HG03135 (cell line): ENCODE measurements at regions not wholly inside any gene's neighbourhood (a gene's known extent, or its start where the extent isn't known, plus 50 kb on each side); places are given as distances from the start of the nearest gene placed in this dataset.

Experiments
- ATAC-seq: cut with Tn5 transposase; IDR thresholded peaks from one replicate; pipeline ENCODE4 v1.9.1; 2021; ENCODE audit warnings: mild to moderate bottlenecking, moderate library complexity; ENCODE audit not compliant: unreplicated experiment

DNA sequence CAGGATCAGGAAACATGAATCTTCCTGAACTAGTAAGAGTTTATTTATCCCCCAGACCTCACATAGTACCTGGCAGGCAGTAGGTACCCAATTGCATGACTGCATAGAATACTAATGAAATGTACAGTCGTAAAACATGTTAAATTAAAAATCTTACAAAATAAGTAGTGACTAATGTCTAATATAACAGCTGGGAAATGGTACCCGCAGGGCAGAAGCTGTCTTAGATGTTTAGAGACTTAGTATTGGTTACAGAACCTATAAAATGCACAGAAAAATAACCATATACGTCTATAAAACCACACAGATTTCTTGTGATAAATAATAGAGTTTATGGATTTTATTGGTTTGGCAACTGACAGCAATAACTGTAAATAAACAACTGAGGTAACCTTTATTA, 139.1 kb upstream of the GMDS start:
- ATAC-seq = no peak

GRCh38 chr6:2381872-2382661, 136.7 kb upstream of the GMDS start:
- no peak for ATAC-seq

DNA sequence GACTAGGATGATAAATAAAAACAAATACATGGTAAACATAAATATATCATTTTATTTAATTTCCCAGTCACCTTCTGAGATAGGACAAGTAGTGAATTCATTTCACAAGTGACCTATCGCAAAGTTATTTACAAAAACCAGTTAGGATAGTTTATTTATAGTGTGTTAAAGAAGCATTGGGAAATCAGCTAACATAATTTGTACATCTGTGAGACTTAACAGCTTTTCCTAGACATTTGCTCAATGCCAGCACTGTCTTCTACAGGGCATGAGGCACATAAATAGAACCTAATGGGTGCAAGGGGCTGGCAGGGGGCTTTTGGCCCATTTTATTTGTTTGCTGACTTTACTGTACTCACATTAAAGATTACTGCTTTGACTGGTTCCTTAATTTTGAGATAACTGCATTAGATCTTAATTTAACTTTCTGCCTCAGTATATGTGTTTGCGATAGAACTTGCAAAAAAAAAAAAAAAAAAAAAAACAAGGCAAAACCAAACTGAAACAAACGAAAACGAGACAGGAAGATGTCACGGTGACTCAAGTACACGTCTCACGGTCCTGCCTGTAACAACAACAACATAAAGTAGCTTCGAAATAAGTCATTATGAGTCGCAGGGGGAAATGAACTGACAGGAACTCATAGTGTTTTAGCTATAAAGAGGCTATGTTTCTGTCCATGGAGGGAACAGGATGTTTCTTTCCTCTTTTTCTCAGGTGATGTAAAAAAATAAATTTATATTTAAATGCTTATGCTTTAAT, 133.7 kb upstream of the GMDS start:
- ATAC-seq = no peak

DNA sequence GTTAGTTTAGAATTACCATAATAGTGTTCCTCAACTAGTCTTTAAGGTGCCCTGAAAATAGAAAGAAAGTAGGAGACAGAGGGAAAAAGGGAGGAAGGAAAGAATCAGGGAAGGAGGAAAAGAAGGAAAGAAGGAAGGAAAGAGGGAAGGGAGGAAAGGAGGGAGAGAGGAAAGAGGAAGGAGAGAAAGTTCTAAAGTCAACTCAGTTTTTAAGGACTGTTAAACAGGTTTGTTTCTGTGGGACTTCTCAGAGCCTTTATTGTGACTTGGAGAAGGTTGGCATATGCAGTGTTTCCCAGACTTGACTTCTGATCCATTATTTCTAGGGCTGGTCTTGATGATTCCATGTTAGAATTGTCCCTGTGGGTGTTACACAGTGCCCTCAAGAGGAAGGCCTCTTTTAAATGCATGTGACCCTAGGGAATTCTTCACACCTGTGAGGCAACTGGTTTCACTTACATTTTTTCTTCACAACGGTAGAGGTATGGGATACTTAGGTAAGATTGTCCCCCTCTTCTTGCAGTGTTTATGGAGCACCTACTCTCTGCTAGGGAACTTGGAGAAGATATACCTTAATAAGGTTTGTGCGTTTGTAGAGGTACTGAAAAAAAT, 132.7 kb upstream of the GMDS start:
- ATAC-seq = no peak

GRCh38 chr6:2376429-2377355, 131.3 kb upstream of the GMDS start:
- no peak for ATAC-seq

DNA sequence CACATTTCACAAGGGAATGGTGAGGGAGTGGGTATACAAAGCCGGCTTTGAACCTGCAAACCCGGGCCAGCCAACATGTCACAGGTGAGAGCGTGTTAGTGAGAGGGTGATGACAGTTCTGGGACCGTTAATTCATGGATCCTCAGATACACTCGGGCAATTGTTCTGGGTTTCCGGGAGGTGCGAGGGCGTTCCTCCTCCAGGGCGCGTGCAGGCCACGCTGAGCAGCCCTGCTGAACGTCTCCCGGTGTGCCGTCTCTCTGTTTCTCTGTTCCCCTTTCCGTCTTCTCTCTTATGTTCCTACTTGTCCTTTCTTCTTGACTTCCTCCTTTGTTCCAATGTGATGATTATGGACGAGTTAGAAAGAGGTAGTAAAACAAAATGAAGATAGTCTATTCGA, 130.0 kb upstream of the GMDS start:
- ATAC-seq = no peak

DNA sequence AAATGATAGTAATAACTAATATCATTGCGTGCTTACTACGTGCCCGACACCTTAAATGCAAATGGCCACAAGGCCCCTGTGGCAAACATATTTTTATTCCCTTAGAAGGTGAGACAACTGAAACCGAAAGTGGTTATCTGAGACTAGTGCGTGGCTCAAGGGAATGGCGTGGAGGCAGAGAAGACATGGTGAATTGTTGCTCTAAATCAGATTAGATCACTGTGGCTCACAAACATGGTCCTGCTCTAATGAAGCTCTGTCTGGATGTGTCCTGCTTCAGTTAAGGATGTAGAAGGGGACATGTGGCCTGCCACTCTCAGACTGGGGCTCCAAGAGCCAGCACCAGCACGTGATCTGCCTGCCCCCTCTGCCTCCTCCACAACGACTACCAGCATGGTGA, 124.2 kb upstream of the GMDS start:
- no peak for ATAC-seq

DNA sequence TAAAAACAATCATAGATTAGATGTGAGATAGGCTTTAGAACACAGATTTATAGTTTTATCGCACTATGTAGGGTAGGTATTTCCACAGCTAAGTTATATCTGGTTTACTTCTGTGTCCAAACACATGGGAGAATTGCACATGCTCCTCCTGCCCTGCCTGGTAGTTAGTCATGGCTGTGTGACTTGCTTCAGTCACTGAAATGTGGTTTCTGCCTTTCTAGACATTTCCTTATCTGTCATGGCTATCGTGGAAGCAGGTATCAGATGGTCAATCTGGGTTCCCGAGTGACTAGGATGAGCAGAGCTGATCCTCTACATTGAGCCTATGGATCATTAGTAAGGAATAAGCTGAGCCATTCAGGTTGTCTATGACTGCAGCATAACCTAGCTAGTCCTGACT, 117.8 kb upstream of the GMDS start:
- no peak for ATAC-seq

DNA sequence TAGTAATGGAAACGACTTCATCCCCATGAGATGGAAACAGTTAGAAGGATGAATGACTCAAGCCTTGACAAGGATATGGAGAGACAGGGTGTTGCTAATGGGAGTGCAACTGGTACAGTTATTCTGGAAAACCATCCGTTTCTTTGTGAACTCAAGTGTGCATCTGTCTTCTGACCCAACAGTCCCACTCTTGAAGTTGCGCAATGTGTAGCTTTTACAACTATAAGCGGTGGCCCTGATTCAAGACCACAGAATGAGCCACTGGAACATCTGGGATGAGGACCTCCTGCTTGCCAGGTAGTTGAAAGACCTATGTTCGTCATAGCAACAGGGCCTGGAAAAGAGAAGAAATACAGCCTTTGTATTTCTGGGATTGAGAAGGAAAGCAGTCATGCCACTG, 115.8 kb upstream of the GMDS start:
- no peak for ATAC-seq

- ATAC-seq = no peak
These were observed 115.3 kb upstream of the GMDS start for GRCh38 chr6:2360716-2361115.

- no peak for ATAC-seq
These were observed 114.7 kb upstream of the GMDS start for GRCh38 chr6:2360126-2360525.

GRCh38 chr6:2355150-2355549, 109.7 kb upstream of the GMDS start:
- ATAC-seq = no peak

DNA sequence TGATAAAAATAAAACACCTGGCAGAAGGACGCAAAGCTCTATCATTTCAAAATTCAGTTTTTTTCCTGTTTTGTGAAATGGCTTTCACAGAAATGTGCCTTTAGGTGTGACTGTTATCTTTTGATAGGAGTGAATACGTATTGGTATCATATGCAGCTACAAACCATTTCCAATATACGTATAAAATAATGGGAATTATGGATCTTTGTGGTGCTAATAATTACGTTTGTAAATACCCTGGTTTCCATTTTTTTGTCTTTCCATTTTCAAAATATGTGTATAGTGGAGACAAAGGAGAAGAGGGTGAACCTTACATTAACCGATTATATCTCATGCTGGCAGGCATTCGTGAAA, 108.7 kb upstream of the GMDS start:
- no peak for ATAC-seq

GRCh38 chr6:2353412-2354137, 108.2 kb upstream of the GMDS start:
- no peak for ATAC-seq

DNA sequence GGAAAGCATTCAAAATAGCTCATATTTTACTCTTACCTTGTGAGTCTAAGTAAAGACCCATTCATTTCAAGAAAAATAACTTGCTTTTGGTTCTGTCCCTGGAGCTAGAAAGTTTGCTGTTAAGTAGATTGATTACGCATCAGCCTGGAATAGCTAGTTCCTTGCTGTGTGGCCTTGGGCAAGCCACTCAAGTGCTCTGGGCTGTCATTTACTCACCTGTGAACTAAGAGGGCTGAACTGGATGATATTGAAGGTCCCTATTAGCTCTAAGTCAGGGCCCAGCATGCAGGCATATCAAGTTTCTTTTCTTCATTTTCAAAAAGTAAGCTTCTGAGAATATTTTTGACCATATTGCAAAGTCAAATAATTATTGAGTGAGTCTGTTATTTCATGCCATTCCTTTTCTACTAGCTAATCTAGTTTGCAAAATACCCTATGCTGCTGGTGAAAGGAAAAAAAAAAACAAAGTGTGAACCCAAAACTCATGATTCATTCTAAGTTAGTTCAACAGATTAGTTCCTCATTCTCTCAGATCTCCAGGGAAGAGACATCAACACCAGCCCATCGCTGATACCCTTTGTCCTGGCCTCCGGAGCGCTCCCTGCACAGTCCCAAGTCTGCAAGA, 106.5 kb upstream of the GMDS start:
- ATAC-seq = no peak

- ATAC-seq = no peak
These were observed 105.7 kb upstream of the GMDS start for GRCh38 chr6:2351090-2351489.

- ATAC-seq = no peak
These were observed 100.7 kb upstream of the GMDS start for GRCh38 chr6:2346078-2346477.

DNA sequence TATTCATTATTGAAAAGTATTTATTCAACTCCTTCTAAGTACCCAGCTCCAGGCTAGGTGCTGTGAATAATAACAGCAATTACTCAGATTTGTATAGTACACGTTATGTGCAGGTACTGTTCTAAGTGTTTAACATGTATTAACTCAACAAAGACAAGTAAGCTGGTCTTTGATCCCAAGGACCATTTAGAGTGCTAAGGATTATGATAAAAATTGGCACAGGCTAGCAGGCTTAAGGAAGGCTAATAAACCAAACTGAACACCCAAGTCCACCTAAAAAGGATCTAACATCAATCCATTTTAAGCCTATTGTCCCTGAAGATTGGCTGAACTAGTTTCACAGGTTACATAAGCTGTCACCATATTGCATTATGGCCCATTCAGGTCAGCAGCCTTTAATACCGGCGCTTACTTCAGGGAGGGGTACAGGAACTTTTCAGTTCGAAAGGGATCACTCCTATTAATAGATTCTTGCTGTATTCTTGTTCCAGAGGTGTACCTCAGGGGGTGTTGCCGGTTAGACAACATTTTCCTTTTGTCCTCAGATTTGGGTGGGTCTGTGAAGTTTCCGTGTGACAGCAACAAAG, 99.0 kb upstream of the GMDS start:
- ATAC-seq = no peak

DNA sequence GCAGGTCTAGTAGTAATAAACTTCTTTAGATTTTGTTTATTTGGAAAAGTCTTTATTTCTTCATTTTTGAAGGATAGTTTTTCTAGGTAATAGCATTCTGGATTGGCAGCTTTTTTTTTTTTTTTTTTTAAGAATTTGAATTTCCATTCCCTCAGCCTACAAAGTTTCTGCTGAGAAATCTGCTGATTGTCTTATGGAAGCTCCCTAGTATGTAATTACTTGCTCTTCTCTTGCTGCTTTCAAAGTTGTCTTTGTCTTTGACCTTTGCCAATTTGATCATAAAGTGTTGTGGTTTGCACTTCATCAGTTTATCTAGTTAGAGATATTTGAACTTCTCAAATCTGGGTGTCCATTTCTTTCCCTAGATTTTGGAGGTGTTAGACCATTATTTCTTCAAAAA, 82.2 kb upstream of the GMDS start:
- no peak for ATAC-seq
